Endothelial cell of umbilical vein (primary cell): ENCODE measurements at regions not wholly inside any gene's neighbourhood (a gene's known extent, or its start where the extent isn't known, plus 50 kb on each side); places are given as distances from the start of the nearest gene placed in this dataset.

Source experiments
- BruUV-seq: library from RNA; stranded (reverse); fragments of 400-500 nt; replicated peaks from 2 replicates; lab custom pipeline; 2021; lab: Mats Ljungman, UMichigan
- CTCF ChIA-PET: fragments of 300-600, 350-600 bp; sonication (Branson Sonifier 250); formaldehyde crosslinking; loops from one replicate; lab custom pipeline; 2021; ENCODE audit warnings: antibody characterized with exemption, inconsistent platforms; lab: Charles Lee
- POLR2A ChIA-PET: fragments of 300-600, 350-600 bp; sonication (Branson Sonifier 250); formaldehyde crosslinking; loops from one replicate; lab custom pipeline; 2021; ENCODE audit warnings: antibody characterized with exemption, inconsistent platforms; lab: Charles Lee
- DNase-seq: peaks from one replicate; pipeline ENCODE4 v3.0.0-alpha.2; 2011; ENCODE audit warnings: low read depth, low spot score
- FAIRE-seq: peaks from 2 replicates; lab custom pipeline; 2011; peaks lifted over from hg19 to GRCh38; lab: Jason Lieb, UNC
- H2AFZ ChIP-seq: 2 replicates; pipeline ENCODE4 v1.6.0; 2012; ENCODE audit warnings: low read depth, low read length, control low read depth, inconsistent platforms
- H3K27ac ChIP-seq: 2 replicates; pipeline ENCODE4 v1.5.1; 2011; ENCODE audit warnings: low read depth, mild to moderate bottlenecking, control low read depth, low read length, moderate library complexity; ENCODE audit not compliant: insufficient read depth
- H3K27me3 ChIP-seq, 2 experiments: 2 replicates each; pipeline versions ENCODE4 v1.6.0 to v1.6.1; 2011; ENCODE audit warnings: low read length in 2 of 2, mixed read lengths in 1 of 2; ENCODE audit not compliant: control insufficient read depth in 2 of 2, insufficient read depth in 2 of 2
- H3K36me3 ChIP-seq, 2 experiments: 2 replicates in 1 of 2; 3 replicates in 1 of 2; pipeline ENCODE4 v1.5.1; 2011; ENCODE audit warnings: low read length in 2 of 2, mild to moderate bottlenecking in 1 of 2, moderate library complexity in 1 of 2; ENCODE audit not compliant: control insufficient read depth in 2 of 2, insufficient read depth in 2 of 2; ENCODE audit errors: extremely low read depth in 1 of 2
- H3K4me1 ChIP-seq: 3 replicates; pipeline ENCODE4 v1.5.1; 2011; ENCODE audit warnings: mild to moderate bottlenecking, low read length; ENCODE audit not compliant: control insufficient read depth, insufficient read depth; ENCODE audit errors: extremely low read depth
- H3K4me2 ChIP-seq: 2 replicates; pipeline ENCODE4 v1.6.1; 2011; ENCODE audit warnings: low read length, control low read depth, mixed read lengths; ENCODE audit not compliant: insufficient read depth
- H3K4me3 ChIP-seq, 3 experiments: fragments of 200-600 bp in 1 of 3; sonication (generic), shearing (Covaris generic) in 1 of 3; replicated peaks in 1 of 3; 2 replicates each; pipeline ENCODE4 v1.5.1; 2011 to 2016; ENCODE audit warnings: control low read depth in 3 of 3, low read length in 3 of 3, mild to moderate bottlenecking in 2 of 3, inconsistent platforms in 1 of 3, low read depth in 1 of 3, moderate library complexity in 1 of 3; ENCODE audit not compliant: insufficient read depth in 1 of 3
- H3K79me2 ChIP-seq: 2 replicates; pipeline ENCODE4 v1.6.0; 2012; ENCODE audit warnings: low read length, inconsistent platforms; ENCODE audit not compliant: control insufficient read depth, insufficient read depth
- H3K9ac ChIP-seq: replicated peaks from 2 replicates; pipeline ENCODE3; 2011; ENCODE audit warnings: low read length, control low read depth; ENCODE audit not compliant: insufficient read depth; ENCODE audit errors: extremely low read depth
- H3K9me1 ChIP-seq: replicated peaks from 3 replicates; pipeline ENCODE4 v1.6.0; 2011; ENCODE audit warnings: mild to moderate bottlenecking, low read length; ENCODE audit not compliant: control insufficient read depth, insufficient read depth; ENCODE audit errors: extremely low read depth
- H3K9me3 ChIP-seq: replicated peaks from 2 replicates; pipeline ENCODE4 v1.5.1; 2012; ENCODE audit warnings: low read length, inconsistent platforms; ENCODE audit not compliant: control insufficient read depth, insufficient read depth
- H4K20me1 ChIP-seq: replicated peaks from 2 replicates; pipeline ENCODE3; 2011; ENCODE audit warnings: mild to moderate bottlenecking, low read length; ENCODE audit not compliant: control insufficient read depth, insufficient read depth; ENCODE audit errors: extremely low read depth
- CTCF ChIP-seq, 2 donors: IDR thresholded peaks; 1 replicate in 1 of 2; 2 replicates in 1 of 2; pipeline ENCODE4 v1.5.1; 2011; ENCODE audit warnings: low read length in 2 of 2, mild to moderate bottlenecking in 2 of 2, moderate library complexity in 2 of 2, control low read depth in 1 of 2, inconsistent platforms in 1 of 2, low read depth in 1 of 2; ENCODE audit not compliant: insufficient read depth in 1 of 2; ENCODE audit errors: extremely low read depth in 1 of 2
- EZH2 ChIP-seq: IDR thresholded peaks from 2 replicates; pipeline ENCODE4 v1.6.1; 2012; ENCODE audit warnings: borderline replicate concordance, low read depth, mild to moderate bottlenecking, moderate library complexity, low read length, inconsistent platforms; ENCODE audit not compliant: severe bottlenecking
- FOS ChIP-seq: IDR thresholded peaks from 2 replicates; pipeline ENCODE4 v1.6.1; 2011; ENCODE audit warnings: mild to moderate bottlenecking, low read length, moderate library complexity, borderline replicate concordance; ENCODE audit not compliant: insufficient read depth
- GATA2 ChIP-seq: IDR thresholded peaks from 2 replicates; pipeline ENCODE4 v1.7.0; 2011; ENCODE audit warnings: low read depth, mild to moderate bottlenecking, moderate library complexity, mixed read lengths, low read length; ENCODE audit not compliant: insufficient read length, insufficient read depth
- JUN ChIP-seq: IDR thresholded peaks from 2 replicates; pipeline ENCODE4 v1.6.1; 2011; ENCODE audit warnings: borderline replicate concordance, low read depth; ENCODE audit not compliant: insufficient read length, insufficient read depth
- MAX ChIP-seq: IDR thresholded peaks from 2 replicates; pipeline ENCODE4 v1.6.1; 2011; ENCODE audit not compliant: insufficient read depth, insufficient read length
- MYC ChIP-seq: IDR thresholded peaks from one replicate; pipeline ENCODE4 v1.6.1; 2011; ENCODE audit warnings: mild to moderate bottlenecking, low read depth, low read length
- POLR2A ChIP-seq: IDR thresholded peaks from 2 replicates; pipeline ENCODE4 v1.6.1; 2012; ENCODE audit warnings: low read depth, mild to moderate bottlenecking, control low read depth, low read length
- POLR2AphosphoS5 ChIP-seq: IDR thresholded peaks from 2 replicates; pipeline ENCODE4 v1.6.1; 2012; ENCODE audit warnings: low read depth, mild to moderate bottlenecking, control low read depth, low read length, moderate library complexity; ENCODE audit not compliant: insufficient read depth
- dilution Hi-C: fragments of 300-500 bp; cut with MboI; formaldehyde crosslinking; loops from one replicate; pipeline ENCODE4 v1.15.0; 2019; ENCODE audit warnings: low sequenced_read_pairs; ENCODE audit not compliant: extremely low pct_ligation_motif_present
- intact Hi-C: fragments of 100-400 bp; cut with micrococcal nuclease; formaldehyde crosslinking; loops from one replicate; pipeline ENCODE4 v1.10.0; 2022

- H2AFZ ChIP-seq, result no peak overlapping the region
- FAIRE-seq (no peak), DNase-seq (no peak)
- ChIA-PET POLR2A (no interaction called here), CTCF (no interaction called here)
- no peaks in the 10 kb centered on the region for H3K4me1 ChIP-seq
- no peak overlapping the region for H3K27ac ChIP-seq
- dilution Hi-C loops, result no loop called here
- peaks cover 4% of the 10 kb centered on the region for H3K9me3 ChIP-seq
- no peak overlapping the region for H3K9ac ChIP-seq
- no peaks in the 10 kb centered on the region for H3K36me3 ChIP-seq
- no peaks in the 10 kb centered on the region for H4K20me1 ChIP-seq
- no TSS peak for BruUV-seq
- TF ChIP-seq JUN (no peak), POLR2AphosphoS5 (no peak)
- H3K4me2 ChIP-seq, result no peak overlapping the region
- no peaks in the 10 kb centered on the region for H3K9me1 ChIP-seq
- H3K4me3 ChIP-seq, result no peak overlapping the region
- H3K79me2 ChIP-seq, result no peaks in the 10 kb centered on the region
- intact Hi-C loops, result no loop called here
- H3K27me3 ChIP-seq, result no peaks in the 10 kb centered on the region
These were observed 897.9 kb upstream of the CNTNAP5 start for GRCh38 chr2:123127236-123127635.

- H3K9me3 ChIP-seq, result peaks cover 4% of the 10 kb centered on the region
- FAIRE-seq (no peak), DNase-seq (no peak)
- dilution Hi-C loops (no loop called here), intact Hi-C loops (no loop called here)
- no peak overlapping the region for H3K4me3 ChIP-seq
- ChIA-PET POLR2A (no interaction called here), CTCF (no interaction called here)
- H3K4me1 ChIP-seq, result no peaks in the 10 kb centered on the region
- H3K27me3 ChIP-seq, result no peaks in the 10 kb centered on the region
- H3K27ac ChIP-seq, result no peak overlapping the region
- TF ChIP-seq POLR2AphosphoS5 (no peak), EZH2 (no peak), MYC (no peak), CTCF (IDR thresholded peaks at IDR 0.05; ENCODE audit: extremely low read depth in 1 of 2, insufficient read depth in 1 of 2, low read depth in 1 of 2, low read length in 2 of 2) (no peak), GATA2 (no peak), JUN (no peak), POLR2A (no peak), MAX (no peak), FOS (no peak)
- H4K20me1 ChIP-seq, result no peaks in the 10 kb centered on the region
- BruUV-seq, result no TSS peak
- no peaks in the 10 kb centered on the region for H3K79me2 ChIP-seq
- no peak overlapping the region for H3K9ac ChIP-seq
- H3K36me3 ChIP-seq, result no peaks in the 10 kb centered on the region
- H2AFZ ChIP-seq, result no peak overlapping the region
- H3K9me1 ChIP-seq, result no peaks in the 10 kb centered on the region
- no peak overlapping the region for H3K4me2 ChIP-seq
These were observed 896.1 kb upstream of the CNTNAP5 start for GRCh38 chr2:123128951-123129350.
